Neural progenitor cell (in vitro differentiated cells): ENCODE measurements at regions not wholly inside any gene's neighbourhood (a gene's known extent, or its start where the extent isn't known, plus 50 kb on each side); places are given as distances from the start of the nearest gene placed in this dataset.
A peak's percentile ranks its signal among the peaks of the same experiment; 100 is the strongest.

Source experiments
- DNase-seq: peaks from one replicate; pipeline ENCODE4 v3.0.0-alpha.2; 2016; ENCODE audit warnings: low spot score
- H2AFZ ChIP-seq: fragments of 200-600 bp; sonication (generic); replicated peaks from 2 replicates; pipeline ENCODE4 v1.6.1; 2016; ENCODE audit warnings: antibody characterized with exemption
- H3F3A ChIP-seq: fragments of 200-600 bp; sonication (generic); 2 replicates; pipeline ENCODE4 v1.6.1; 2016; ENCODE audit warnings: antibody characterized with exemption, low read depth
- H3K27ac ChIP-seq: fragments of 200-600 bp; sonication (generic); 2 replicates; pipeline ENCODE4 v1.5.1; 2016; ENCODE audit warnings: mild to moderate bottlenecking
- H3K27me3 ChIP-seq: fragments of 200-600 bp; sonication (generic); 2 replicates; pipeline ENCODE4 v1.6.1; 2016; ENCODE audit warnings: mild to moderate bottlenecking, moderate library complexity
- H3K36me3 ChIP-seq: fragments of 200-600 bp; sonication (generic); 2 replicates; pipeline ENCODE4 v1.5.1; 2016
- H3K4me1 ChIP-seq: fragments of 200-600 bp; sonication (generic); 2 replicates; pipeline ENCODE4 v1.6.1; 2016; ENCODE audit warnings: mixed run types
- H3K4me2 ChIP-seq: fragments of 200-600 bp; sonication (generic); 2 replicates; pipeline ENCODE4 v1.6.1; 2016
- H3K4me3 ChIP-seq: fragments of 200-600 bp; sonication (generic); 2 replicates; pipeline ENCODE4 v1.5.1; 2016
- H3K79me2 ChIP-seq: fragments of 200-600 bp; sonication (generic); 2 replicates; pipeline ENCODE4 v1.6.1; 2016; ENCODE audit warnings: low read depth
- H3K9ac ChIP-seq: fragments of 200-600 bp; sonication (generic); 2 replicates; pipeline ENCODE4 v1.6.1; 2016
- H3K9me3 ChIP-seq: fragments of 200-600 bp; sonication (generic); 2 replicates; pipeline ENCODE4 v1.5.1; 2016; ENCODE audit warnings: low read depth
- H4K20me1 ChIP-seq: fragments of 200-600 bp; sonication (generic); 2 replicates; pipeline ENCODE4 v1.6.1; 2016; ENCODE audit warnings: low read depth
- H3K27ac Mint-ChIP-seq: 3 replicates; pipeline ENCODE4 v1.8.0; 2021; ENCODE audit warnings: mixed read lengths
- H3K27me3 Mint-ChIP-seq: 2 replicates; pipeline ENCODE4 v1.8.0; 2022; ENCODE audit warnings: low read depth, mild to moderate bottlenecking, inconsistent platforms, moderate library complexity, mixed read lengths; ENCODE audit not compliant: insufficient read depth
- H3K36me3 Mint-ChIP-seq: 3 replicates; pipeline ENCODE4 v1.8.0; 2021; ENCODE audit warnings: mixed read lengths
- H3K4me1 Mint-ChIP-seq: 3 replicates; pipeline ENCODE4 v1.8.0; 2021; ENCODE audit warnings: mixed read lengths
- H3K4me3 Mint-ChIP-seq: 3 replicates; pipeline ENCODE4 v1.8.0; 2021; ENCODE audit warnings: mild to moderate bottlenecking, moderate library complexity, mixed read lengths
- H3K9me3 Mint-ChIP-seq: 3 replicates; pipeline ENCODE4 v1.8.0; 2020; ENCODE audit warnings: mixed read lengths
- EZH2 ChIP-seq: fragments of 200-600 bp; sonication (generic); IDR thresholded peaks from 2 replicates; pipeline ENCODE4 v1.6.1; 2017; ENCODE audit warnings: antibody characterized with exemption, mild to moderate bottlenecking, moderate library complexity
- EZH2phosphoT487 ChIP-seq: fragments of 200-600 bp; sonication (generic); IDR thresholded peaks from 2 replicates; pipeline ENCODE4 v1.6.1; 2017; ENCODE audit warnings: antibody characterized with exemption
- TF ChIP-seq, protein P1 (sequence below): fragments of 200-600 bp; sonication (generic); IDR thresholded peaks from 2 replicates; pipeline ENCODE4 v1.5.1; 2017; ENCODE audit warnings: antibody characterized with exemption, mild to moderate bottlenecking

DNA sequence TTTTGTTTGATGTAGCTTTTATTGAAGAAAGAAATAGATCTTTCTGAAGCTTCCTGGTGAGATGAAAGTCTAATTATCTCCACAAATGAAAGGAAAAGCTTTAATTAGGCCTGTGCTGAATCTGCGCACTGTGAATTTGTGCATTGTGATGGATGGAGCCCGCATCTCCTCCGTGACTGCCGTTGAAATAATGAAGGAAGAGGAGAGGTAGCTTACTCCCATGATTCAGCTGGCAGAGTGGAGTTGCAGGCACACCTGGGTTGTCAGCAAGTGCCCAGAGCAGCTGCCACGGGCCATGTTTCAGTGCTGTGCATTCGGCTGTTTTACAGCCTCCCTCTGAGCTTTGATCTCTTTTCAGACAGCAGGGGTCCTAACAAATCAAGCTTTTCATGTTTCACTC is 735.3 kb upstream of the TENM3 start:
- Histone ChIP-seq H3K27ac (no peak overlapping the region), H3K36me3 (no peaks in the 10 kb centered on the region), H4K20me1 (no peaks in the 10 kb centered on the region), H3K27me3 (no peaks in the 10 kb centered on the region), H3F3A (peaks cover 26% of the 10 kb centered on the region), H3K9ac (no peak overlapping the region), H3K79me2 (no peaks in the 10 kb centered on the region), H3K4me3 (no peak overlapping the region), H2AFZ (no peak overlapping the region), H3K4me2 (peak overlapping the region; percentile 23), H3K4me1 (peaks cover 50% of the 10 kb centered on the region), H3K9me3 (no peaks in the 10 kb centered on the region)
- Mint-ChIP-seq H3K9me3 (peaks cover under 1% of the 10 kb centered on the region), H3K4me3 (peak overlapping the region; percentile 46), H3K36me3 (no peaks in the 10 kb centered on the region), H3K27ac (peak overlapping the region; percentile 86), H3K4me1 (peaks cover 84% of the 10 kb centered on the region), H3K27me3 (peaks cover 2% of the 10 kb centered on the region)
- peak; percentile 43 for DNase-seq
- TF ChIP-seq EZH2 (no peak), EZH2phosphoT487 (no peak)
- TF ChIP-seq, protein P1, sequence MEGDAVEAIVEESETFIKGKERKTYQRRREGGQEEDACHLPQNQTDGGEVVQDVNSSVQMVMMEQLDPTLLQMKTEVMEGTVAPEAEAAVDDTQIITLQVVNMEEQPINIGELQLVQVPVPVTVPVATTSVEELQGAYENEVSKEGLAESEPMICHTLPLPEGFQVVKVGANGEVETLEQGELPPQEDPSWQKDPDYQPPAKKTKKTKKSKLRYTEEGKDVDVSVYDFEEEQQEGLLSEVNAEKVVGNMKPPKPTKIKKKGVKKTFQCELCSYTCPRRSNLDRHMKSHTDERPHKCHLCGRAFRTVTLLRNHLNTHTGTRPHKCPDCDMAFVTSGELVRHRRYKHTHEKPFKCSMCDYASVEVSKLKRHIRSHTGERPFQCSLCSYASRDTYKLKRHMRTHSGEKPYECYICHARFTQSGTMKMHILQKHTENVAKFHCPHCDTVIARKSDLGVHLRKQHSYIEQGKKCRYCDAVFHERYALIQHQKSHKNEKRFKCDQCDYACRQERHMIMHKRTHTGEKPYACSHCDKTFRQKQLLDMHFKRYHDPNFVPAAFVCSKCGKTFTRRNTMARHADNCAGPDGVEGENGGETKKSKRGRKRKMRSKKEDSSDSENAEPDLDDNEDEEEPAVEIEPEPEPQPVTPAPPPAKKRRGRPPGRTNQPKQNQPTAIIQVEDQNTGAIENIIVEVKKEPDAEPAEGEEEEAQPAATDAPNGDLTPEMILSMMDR, result no peak

DNA sequence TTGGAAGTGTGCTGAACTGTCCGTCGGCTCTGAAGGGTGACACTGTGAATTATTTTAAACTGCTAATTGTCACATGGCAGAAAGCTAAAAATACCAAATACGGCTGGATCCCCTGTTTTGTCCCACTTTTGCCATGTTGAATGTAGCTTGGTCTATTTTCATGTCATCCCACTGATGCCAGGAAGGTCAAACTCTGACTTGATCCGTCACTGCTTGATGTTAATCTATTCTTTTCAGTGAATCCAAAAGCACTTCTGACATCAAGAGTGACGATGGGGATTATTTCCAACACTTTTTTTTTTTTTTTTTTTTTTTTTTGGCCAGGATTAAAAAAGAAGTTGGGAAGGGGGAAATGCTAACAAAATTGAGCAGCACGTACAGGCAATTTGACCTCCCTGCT is 734.6 kb upstream of the TENM3 start:
- Histone ChIP-seq H3K36me3 (no peaks in the 10 kb centered on the region), H3K4me1 (peaks cover 50% of the 10 kb centered on the region), H3K4me3 (no peak overlapping the region), H3K9ac (no peak overlapping the region), H3K27ac (no peak overlapping the region), H2AFZ (no peak overlapping the region), H3F3A (peaks cover 26% of the 10 kb centered on the region), H3K4me2 (peak overlapping the region; percentile 63), H3K79me2 (no peaks in the 10 kb centered on the region), H3K9me3 (no peaks in the 10 kb centered on the region), H3K27me3 (no peaks in the 10 kb centered on the region), H4K20me1 (no peaks in the 10 kb centered on the region)
- Mint-ChIP-seq H3K36me3 (no peaks in the 10 kb centered on the region), H3K4me3 (peak overlapping the region; percentile 51), H3K4me1 (peaks cover 83% of the 10 kb centered on the region), H3K27me3 (peaks cover 2% of the 10 kb centered on the region), H3K9me3 (peaks cover 2% of the 10 kb centered on the region), H3K27ac (peak overlapping the region; percentile 86)
- TF ChIP-seq, protein P1, result no peak
- TF ChIP-seq EZH2 (no peak), EZH2phosphoT487 (no peak)
- DNase-seq, result peak; percentile 23

DNA sequence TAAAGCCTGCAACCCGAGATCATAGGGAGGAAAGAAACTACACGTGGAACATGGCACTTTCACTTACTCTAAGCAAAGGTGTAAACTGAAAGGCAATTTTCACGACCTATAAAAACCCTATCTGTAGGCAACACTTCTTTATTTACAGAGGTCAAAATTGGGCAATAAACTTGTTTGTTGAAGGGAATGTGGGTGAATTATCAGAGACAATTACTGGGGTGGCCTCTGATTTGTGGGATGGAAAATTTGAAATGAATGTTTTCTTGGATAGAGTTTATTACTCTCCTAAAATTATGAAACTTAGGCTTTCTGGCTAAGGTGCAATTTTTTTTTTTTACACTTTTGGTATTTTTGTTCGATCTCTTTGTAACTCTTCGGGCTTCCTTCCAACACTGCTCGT is 734.1 kb upstream of the TENM3 start:
- TF ChIP-seq EZH2phosphoT487 (no peak), EZH2 (no peak)
- TF ChIP-seq, protein P1, result no peak
- H3K4me1 ChIP-seq, result peaks cover 50% of the 10 kb centered on the region
- H3K27me3 ChIP-seq, result no peaks in the 10 kb centered on the region
- H3K36me3 ChIP-seq, result no peaks in the 10 kb centered on the region
- no peak for DNase-seq
- Mint-ChIP-seq H3K27ac (peak overlapping the region; percentile 80), H3K4me3 (peak overlapping the region; percentile 65), H3K27me3 (peaks cover 2% of the 10 kb centered on the region), H3K9me3 (peaks cover 2% of the 10 kb centered on the region), H3K36me3 (no peaks in the 10 kb centered on the region), H3K4me1 (peaks cover 80% of the 10 kb centered on the region)
- no peak overlapping the region for H3K4me3 ChIP-seq
- no peaks in the 10 kb centered on the region for H4K20me1 ChIP-seq
- H3K79me2 ChIP-seq, result no peaks in the 10 kb centered on the region
- peak overlapping the region; percentile 63 for H3K4me2 ChIP-seq
- H2AFZ ChIP-seq, result no peak overlapping the region
- peaks cover 26% of the 10 kb centered on the region for H3F3A ChIP-seq
- peak overlapping the region; percentile 26 for H3K27ac ChIP-seq
- no peak overlapping the region for H3K9ac ChIP-seq
- no peaks in the 10 kb centered on the region for H3K9me3 ChIP-seq
